GM12801 (cell line): ENCODE measurements at regions not wholly inside any gene's neighbourhood (a gene's known extent, or its start where the extent isn't known, plus 50 kb on each side); places are given as distances from the start of the nearest gene placed in this dataset.

Experiments
- TF ChIP-seq, protein P1 (sequence below): IDR thresholded peaks from one replicate; pipeline ENCODE4 v1.5.1; 2011; ENCODE audit warnings: control low read depth; ENCODE audit not compliant: insufficient read length; ENCODE audit errors: extremely low read depth

DNA sequence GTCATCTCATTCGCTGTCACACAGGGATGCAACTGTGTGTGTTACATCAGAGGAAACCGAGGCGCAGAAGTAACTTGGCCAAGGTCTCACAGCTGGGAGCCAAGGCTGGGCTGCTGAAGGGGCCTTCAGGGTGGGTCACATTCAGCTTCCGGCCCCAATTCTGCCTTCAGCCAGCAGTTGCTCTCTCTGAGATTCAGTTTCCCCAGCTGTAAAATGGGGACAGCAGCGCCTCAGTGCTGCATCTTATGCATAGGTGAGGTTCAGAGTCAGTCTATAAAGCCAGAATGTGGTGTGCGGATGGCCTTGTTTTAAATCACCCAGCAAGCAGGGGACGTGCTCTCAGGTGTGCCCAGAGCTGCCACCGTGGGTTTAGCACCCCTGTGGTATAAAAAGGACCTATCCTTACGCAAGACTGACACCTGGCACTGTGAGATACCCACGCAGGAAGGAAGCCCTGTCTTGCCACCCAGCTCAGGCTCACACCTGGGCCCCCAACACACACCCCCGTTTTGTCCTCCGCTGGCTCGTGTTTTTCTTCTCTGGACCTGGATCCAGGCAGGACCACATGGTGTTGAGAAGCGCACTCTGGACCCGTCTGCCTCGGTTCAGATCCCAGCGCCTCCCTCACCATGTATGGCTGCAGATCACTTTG is 94.6 kb upstream of the GSE1 start:
- TF ChIP-seq, protein P1, sequence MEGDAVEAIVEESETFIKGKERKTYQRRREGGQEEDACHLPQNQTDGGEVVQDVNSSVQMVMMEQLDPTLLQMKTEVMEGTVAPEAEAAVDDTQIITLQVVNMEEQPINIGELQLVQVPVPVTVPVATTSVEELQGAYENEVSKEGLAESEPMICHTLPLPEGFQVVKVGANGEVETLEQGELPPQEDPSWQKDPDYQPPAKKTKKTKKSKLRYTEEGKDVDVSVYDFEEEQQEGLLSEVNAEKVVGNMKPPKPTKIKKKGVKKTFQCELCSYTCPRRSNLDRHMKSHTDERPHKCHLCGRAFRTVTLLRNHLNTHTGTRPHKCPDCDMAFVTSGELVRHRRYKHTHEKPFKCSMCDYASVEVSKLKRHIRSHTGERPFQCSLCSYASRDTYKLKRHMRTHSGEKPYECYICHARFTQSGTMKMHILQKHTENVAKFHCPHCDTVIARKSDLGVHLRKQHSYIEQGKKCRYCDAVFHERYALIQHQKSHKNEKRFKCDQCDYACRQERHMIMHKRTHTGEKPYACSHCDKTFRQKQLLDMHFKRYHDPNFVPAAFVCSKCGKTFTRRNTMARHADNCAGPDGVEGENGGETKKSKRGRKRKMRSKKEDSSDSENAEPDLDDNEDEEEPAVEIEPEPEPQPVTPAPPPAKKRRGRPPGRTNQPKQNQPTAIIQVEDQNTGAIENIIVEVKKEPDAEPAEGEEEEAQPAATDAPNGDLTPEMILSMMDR, result no peak

DNA sequence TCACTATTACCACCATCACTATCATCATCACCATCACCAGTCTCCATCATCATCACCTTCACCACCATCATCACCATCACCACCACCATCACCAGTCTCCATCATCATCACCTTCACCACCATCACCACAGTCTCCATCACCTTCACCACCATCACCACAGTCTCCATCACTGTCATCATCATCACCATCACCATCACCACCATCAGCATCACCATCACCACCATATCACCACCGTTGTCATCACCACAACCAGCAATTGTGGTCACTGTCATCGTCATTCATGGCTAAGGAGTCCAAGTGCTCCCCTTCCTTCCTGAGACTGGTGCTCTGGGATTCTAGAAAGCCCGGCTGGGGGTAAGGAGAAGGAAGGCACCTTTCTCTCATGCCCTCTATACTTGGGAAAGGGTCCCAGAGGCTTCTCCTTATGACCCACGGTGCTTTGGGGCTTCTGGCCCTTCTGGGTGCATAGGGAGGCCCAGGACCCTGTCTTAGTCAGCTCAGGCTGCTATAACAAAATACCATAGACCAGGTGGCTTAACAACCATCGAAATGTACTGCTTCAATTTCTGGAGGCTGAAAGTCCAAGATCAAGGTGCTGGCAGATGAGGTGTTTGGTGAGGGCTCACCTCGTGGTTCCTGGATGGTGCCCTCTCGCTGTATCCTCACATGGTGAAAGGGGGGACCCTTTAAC is 93.4 kb upstream of the GSE1 start:
- TF ChIP-seq, protein P1, result no peak

DNA sequence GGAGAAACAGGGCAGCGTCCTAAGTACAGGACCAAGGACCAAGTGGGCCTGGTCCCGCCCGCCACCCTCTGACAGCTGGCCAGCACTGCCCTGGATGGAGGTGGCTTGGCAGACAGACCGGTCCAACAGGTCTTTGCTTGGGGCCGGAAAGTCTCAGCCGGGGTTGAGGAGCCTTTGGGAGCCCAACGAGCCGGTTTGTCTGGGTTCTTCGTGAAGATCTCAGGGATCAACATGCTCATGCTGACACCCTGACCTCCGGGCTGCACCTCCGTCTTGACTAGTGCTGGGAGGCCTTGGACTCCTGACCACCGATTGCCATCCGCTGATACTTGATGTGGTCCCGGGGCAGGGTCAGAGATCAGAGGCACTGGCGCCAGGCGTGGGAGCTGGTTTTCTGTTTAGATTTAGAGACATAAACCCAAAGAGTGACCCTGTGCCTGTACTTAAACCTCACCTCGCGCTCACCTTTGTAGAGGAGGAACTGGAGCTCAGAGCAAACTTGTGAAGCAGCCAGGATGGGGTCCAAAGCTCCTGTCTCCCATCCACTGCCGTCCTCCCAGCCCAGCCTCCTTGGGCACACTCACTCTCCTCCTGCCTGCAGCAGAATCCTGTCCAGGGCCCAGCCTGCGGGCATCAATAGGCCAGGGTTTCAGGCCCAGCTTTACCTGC is 92.1 kb upstream of the GSE1 start:
- TF ChIP-seq, protein P1, result no peak

DNA sequence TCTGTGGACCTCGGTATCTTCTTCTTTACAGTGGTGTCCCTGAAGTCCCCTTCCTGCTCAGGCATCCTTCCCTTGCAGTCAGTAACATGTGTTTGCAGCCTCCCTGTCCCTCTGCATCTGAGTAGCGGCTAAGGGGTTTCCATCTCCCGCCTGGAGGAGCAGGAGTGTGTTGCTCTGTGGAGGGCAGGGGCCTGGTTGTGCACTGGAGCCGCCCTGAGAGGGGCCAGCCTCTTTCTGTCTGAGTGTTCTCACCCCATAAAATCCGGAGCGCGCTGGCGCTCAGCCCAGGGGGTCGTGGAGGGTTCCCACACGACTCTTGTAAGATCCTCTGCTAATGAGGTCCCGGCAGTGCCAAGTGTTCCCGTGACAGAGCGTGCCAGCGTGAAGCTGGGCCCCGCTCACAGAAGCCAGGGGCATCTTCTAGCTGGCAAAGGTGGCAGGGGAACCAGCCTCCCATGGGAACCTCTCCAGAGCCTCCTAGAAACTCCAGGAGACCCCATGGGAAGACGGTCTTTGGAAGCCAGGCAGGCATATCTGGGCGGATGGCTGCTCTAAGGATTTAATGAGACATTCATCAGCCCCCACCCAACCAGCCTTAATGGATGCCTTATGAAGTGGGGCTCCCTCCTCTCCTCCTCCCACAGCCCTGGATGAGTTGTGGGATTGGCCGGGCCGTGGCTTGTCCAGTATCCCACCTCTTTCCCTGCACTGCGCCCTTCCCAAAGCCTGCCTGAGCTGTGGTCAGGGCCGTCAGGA is 91.4 kb upstream of the GSE1 start:
- TF ChIP-seq, protein P1, result no peak

DNA sequence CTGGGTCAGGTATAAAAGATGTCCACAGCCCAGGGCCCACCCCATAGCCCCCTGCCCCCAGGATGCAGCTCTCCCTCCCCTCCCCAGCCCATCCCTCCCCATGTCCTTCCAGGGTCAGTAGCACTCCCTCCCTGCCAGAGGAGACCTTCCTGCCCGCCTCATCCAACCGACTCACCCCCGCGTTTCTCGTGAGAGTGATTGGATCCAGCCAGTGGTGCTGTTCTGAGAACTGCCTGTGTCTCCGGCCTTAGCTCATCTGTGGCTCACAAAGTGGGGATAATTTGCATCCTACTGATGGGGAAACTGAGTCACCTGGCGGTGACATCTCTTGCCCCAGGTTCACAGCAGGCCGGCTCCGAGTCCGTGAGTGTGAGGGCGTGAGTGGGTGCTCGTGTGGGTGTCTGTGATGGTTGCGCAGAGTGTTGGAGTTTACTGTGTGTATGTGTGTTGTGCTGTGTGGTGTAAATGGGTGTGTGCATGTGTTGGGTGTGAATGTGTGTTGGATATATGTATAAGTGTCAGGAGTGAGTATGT is 90.7 kb upstream of the GSE1 start:
- TF ChIP-seq, protein P1, result no peak

DNA sequence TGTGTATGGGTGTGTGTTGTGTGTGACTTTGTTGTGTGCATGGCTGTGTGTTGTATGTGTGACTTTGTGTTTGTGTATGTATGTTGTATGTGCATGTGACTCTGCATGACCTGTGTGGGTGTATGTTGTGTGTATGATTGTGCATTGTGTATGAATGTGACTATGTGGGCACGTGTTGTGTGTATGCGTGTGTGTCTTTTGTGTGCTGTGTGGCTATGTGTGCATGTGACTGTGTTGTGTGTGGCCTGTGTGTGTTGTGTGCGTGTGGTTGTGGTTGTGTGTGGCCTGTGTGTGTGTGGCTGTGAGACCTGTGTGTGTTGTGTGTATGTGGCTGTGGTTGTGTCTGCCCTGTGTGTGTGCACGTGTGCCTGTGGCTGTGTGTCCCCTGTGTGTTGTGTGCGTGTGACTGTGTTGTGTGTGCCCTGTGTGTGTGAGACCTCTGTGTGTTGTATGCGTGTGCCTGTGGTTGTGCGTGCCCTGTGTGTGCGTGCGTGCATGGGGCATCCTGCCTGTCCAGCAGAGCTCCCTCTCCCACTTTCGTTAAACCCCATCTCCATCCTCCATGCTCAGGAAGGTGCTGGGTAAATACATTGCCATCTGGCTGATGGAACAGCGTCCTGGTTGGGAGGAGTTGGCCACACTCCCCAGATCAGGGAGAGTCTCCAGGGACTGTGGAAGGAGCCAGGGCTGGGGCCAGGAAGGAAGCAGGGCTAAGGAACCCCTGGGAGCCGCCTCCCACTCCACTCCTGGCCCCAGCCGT is 90.1 kb upstream of the GSE1 start:
- TF ChIP-seq, protein P1, result no peak
